Fibroblast of lung (primary cell): ENCODE measurements at regions not wholly inside any gene's neighbourhood (a gene's known extent, or its start where the extent isn't known, plus 50 kb on each side); places are given as distances from the start of the nearest gene placed in this dataset.

Source experiments
- DNase-seq, 2 donors: peaks; one replicate each; pipeline versions ENCODE4 v3.0.0 to v3.0.0-alpha.2; 2010; ENCODE audit warnings: low read depth in 2 of 2
- H2AFZ ChIP-seq: 2 replicates; pipeline ENCODE4 v1.5.1; 2012; ENCODE audit warnings: low read length, control low read depth, inconsistent platforms
- H3K27ac ChIP-seq: 2 replicates; pipeline ENCODE4 v1.5.1; 2011; ENCODE audit warnings: low read length, control low read depth; ENCODE audit not compliant: insufficient read depth
- H3K27me3 ChIP-seq: 2 replicates; pipeline ENCODE4 v1.5.1; 2011; ENCODE audit warnings: mild to moderate bottlenecking, low read length; ENCODE audit not compliant: control insufficient read depth, insufficient read depth
- H3K36me3 ChIP-seq: 2 replicates; pipeline ENCODE4 v1.5.1; 2011; ENCODE audit warnings: low read length; ENCODE audit not compliant: control insufficient read depth, insufficient read depth
- H3K4me1 ChIP-seq: 2 replicates; pipeline ENCODE4 v1.5.1; 2011; ENCODE audit warnings: low read length; ENCODE audit not compliant: control insufficient read depth, insufficient read depth; ENCODE audit errors: extremely low read depth
- H3K4me2 ChIP-seq: 2 replicates; pipeline ENCODE4 v1.5.1; 2011; ENCODE audit warnings: low read length, control low read depth; ENCODE audit not compliant: insufficient read depth; ENCODE audit errors: extremely low read depth
- H3K4me3 ChIP-seq, 4 experiments: fragments of 200-600 bp in 1 of 4; sonication (generic) in 1 of 4; replicated peaks in 1 of 4; 2 replicates each; pipeline ENCODE4 v1.5.1; 2011 to 2016; ENCODE audit warnings: low read length in 4 of 4, low read depth in 3 of 4, mild to moderate bottlenecking in 3 of 4, control low read depth in 2 of 4, inconsistent platforms in 1 of 4, mixed read lengths in 1 of 4; ENCODE audit not compliant: insufficient read depth in 1 of 4; ENCODE audit errors: control extremely low read depth in 1 of 4
- H3K79me2 ChIP-seq: 2 replicates; pipeline ENCODE4 v1.5.1; 2012; ENCODE audit warnings: mild to moderate bottlenecking, low read length, inconsistent platforms; ENCODE audit not compliant: control insufficient read depth, insufficient read depth
- H3K9ac ChIP-seq: 2 replicates; pipeline ENCODE4 v1.5.1; 2011; ENCODE audit warnings: mild to moderate bottlenecking, low read length, control low read depth; ENCODE audit not compliant: insufficient read depth
- H3K9me3 ChIP-seq: 2 replicates; pipeline ENCODE4 v1.5.1; 2012; ENCODE audit warnings: low read depth, low read length; ENCODE audit not compliant: control insufficient read depth, insufficient read depth
- H4K20me1 ChIP-seq: 2 replicates; pipeline ENCODE4 v1.5.1; 2011; ENCODE audit warnings: low read length; ENCODE audit not compliant: control insufficient read depth, insufficient read depth; ENCODE audit errors: extremely low read depth
- CTCF ChIP-seq, 2 donors: IDR thresholded peaks in 1 of 2; conservative IDR thresholded peaks in 1 of 2; 1 replicate in 1 of 2; 2 replicates in 1 of 2; pipeline ENCODE4 v1.5.1; 2011 to 2012; ENCODE audit warnings: low read length in 2 of 2, control low read depth in 1 of 2, inconsistent platforms in 1 of 2, low read depth in 1 of 2, mild to moderate bottlenecking in 1 of 2
- EZH2 ChIP-seq: IDR thresholded peaks from 2 replicates; pipeline ENCODE4 v1.5.1; 2012; ENCODE audit warnings: low read length, control low read depth, mild to moderate bottlenecking; ENCODE audit errors: missing control alignments

DNA sequence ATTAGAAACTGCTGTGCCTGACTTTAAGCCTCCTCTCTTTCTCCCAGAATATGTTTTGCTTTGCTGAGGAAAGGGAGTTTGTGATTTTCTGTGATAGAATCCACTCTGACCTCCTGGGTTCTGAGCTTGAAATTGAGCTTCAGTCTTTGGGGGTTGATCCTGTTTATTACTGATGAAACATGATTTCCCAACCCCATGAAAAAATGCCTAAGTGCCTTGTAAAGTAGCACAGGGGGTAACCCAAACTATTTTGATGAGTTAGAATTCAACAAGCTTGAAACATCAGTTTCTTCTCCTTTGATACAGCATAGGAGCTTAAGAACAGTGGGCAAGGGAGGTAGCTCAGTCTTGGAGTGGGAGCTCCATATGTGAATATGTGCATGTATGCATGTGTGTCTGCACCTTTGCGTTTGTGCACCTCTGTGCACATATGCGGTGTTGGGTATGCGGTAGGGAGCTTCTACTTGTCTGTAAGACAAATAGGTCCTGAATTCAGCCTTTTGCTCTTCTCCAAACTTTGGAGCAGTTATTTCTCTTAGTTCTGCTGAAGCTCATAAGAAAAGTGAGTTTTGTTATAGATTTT, 364.6 kb downstream of the OSR1 start:
- no peak overlapping the region for H3K4me3 ChIP-seq
- H3K4me1 ChIP-seq: peaks cover 7% of the 10 kb centered on the region
- no peak overlapping the region for H3K9ac ChIP-seq
- TF ChIP-seq CTCF (conservative IDR thresholded peaks at IDR 0.05 in 1 of 2, IDR thresholded peaks at IDR 0.05 in 1 of 2; ENCODE audit: low read depth in 1 of 2, low read length in 2 of 2) (no peak), EZH2 (no peak)
- no peaks in the 10 kb centered on the region for H3K79me2 ChIP-seq
- no peak overlapping the region for H3K4me2 ChIP-seq
- no peaks in the 10 kb centered on the region for H4K20me1 ChIP-seq
- no peaks in the 10 kb centered on the region for H3K36me3 ChIP-seq
- no peaks in the 10 kb centered on the region for H3K27me3 ChIP-seq
- no peak for DNase-seq
- no peak overlapping the region for H3K27ac ChIP-seq
- no peak overlapping the region for H2AFZ ChIP-seq
- H3K9me3 ChIP-seq: no peaks in the 10 kb centered on the region

GRCh38 chr2:18991177-18992168, 366.9 kb downstream of the OSR1 start:
- no peak overlapping the region for H3K4me3 ChIP-seq
- H3K4me1 ChIP-seq: peaks cover 18% of the 10 kb centered on the region
- H3K9me3 ChIP-seq: no peaks in the 10 kb centered on the region
- DNase-seq: peak; percentile 72 to 92
- no peaks in the 10 kb centered on the region for H4K20me1 ChIP-seq
- H3K9ac ChIP-seq: no peak overlapping the region
- H3K27ac ChIP-seq: peak overlapping the region; percentile 55
- no peak for TF ChIP-seq CTCF (conservative IDR thresholded peaks at IDR 0.05 in 1 of 2, IDR thresholded peaks at IDR 0.05 in 1 of 2; ENCODE audit: low read depth in 1 of 2, low read length in 2 of 2)
- no peak for TF ChIP-seq EZH2
- no peaks in the 10 kb centered on the region for H3K79me2 ChIP-seq
- no peaks in the 10 kb centered on the region for H3K27me3 ChIP-seq
- peak overlapping the region; percentile 37 for H3K4me2 ChIP-seq
- no peak overlapping the region for H2AFZ ChIP-seq
- no peaks in the 10 kb centered on the region for H3K36me3 ChIP-seq

- H3K4me1 ChIP-seq: peaks cover 18% of the 10 kb centered on the region
- H4K20me1 ChIP-seq: no peaks in the 10 kb centered on the region
- H3K27me3 ChIP-seq: no peaks in the 10 kb centered on the region
- no peaks in the 10 kb centered on the region for H3K79me2 ChIP-seq
- no peaks in the 10 kb centered on the region for H3K9me3 ChIP-seq
- no peak for TF ChIP-seq CTCF (conservative IDR thresholded peaks at IDR 0.05 in 1 of 2, IDR thresholded peaks at IDR 0.05 in 1 of 2; ENCODE audit: low read depth in 1 of 2, low read length in 2 of 2)
- TF ChIP-seq EZH2: no peak
- H3K4me3 ChIP-seq: no peak overlapping the region
- DNase-seq: peak in 1 of 2 donors; percentile 13
- H3K36me3 ChIP-seq: no peaks in the 10 kb centered on the region
- H3K27ac ChIP-seq: peak overlapping the region; percentile 22
- no peak overlapping the region for H2AFZ ChIP-seq
- H3K4me2 ChIP-seq: no peak overlapping the region
- H3K9ac ChIP-seq: no peak overlapping the region
Measured at GRCh38 chr2:18988631-18989232, 369.7 kb downstream of the OSR1 start.
